ENCODE measurements at regions not wholly inside any gene's neighbourhood (a gene's known extent, or its start where the extent isn't known, plus 50 kb on each side); places are given as distances from the start of the nearest gene placed in this dataset.

DNA sequence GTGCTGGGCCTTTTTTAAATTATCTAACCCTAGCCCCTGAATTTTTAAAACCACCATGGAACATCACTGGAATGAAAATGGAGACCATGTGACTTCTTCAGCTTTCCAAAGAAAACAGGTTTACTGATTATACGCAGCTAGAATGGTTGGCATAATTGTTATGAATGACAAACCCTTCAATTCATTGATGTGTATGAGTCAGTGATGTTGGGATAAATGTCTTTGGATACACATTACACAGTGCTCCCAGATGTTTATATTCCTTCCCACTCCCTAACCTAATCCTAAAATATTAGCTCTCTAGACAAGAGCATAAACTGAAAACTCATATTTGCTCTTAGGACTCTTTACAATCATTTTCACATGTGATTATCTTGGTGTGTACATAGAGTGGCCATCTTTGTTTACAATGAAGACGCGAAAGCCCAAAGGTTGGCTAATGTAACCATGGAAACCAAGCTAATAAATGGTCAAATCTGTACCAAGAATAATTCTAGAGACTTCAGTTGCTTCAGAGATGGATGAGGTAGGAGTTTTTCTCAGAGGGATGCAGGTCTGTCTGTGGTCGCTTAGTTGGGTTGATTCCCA lies 131.2 kb upstream of the HMHB1 start:
- TF ChIP-seq POLR2AphosphoS5 (IDR thresholded peaks at IDR 0.05) = no peak
- TF ChIP-seq, protein P1, sequence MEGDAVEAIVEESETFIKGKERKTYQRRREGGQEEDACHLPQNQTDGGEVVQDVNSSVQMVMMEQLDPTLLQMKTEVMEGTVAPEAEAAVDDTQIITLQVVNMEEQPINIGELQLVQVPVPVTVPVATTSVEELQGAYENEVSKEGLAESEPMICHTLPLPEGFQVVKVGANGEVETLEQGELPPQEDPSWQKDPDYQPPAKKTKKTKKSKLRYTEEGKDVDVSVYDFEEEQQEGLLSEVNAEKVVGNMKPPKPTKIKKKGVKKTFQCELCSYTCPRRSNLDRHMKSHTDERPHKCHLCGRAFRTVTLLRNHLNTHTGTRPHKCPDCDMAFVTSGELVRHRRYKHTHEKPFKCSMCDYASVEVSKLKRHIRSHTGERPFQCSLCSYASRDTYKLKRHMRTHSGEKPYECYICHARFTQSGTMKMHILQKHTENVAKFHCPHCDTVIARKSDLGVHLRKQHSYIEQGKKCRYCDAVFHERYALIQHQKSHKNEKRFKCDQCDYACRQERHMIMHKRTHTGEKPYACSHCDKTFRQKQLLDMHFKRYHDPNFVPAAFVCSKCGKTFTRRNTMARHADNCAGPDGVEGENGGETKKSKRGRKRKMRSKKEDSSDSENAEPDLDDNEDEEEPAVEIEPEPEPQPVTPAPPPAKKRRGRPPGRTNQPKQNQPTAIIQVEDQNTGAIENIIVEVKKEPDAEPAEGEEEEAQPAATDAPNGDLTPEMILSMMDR (IDR thresholded peaks at IDR 0.05) = no peak
- no peak for TF ChIP-seq POLR2A (IDR thresholded peaks at IDR 0.05)

Data from gastroesophageal sphincter (tissue), 3 donors.